Stimulated activated effector memory CD8-positive, alpha-beta T cell treated with anti-CD3 and anti-CD28 coated beads, Interleukin-12 subunit alpha, Interleukin-12 subunit beta, amount 100 ng/mL, for 72 hours (primary cell): ENCODE measurements at regions not wholly inside any gene's neighbourhood (a gene's known extent, or its start where the extent isn't known, plus 50 kb on each side); places are given as distances from the start of the nearest gene placed in this dataset.

ENCODE experiments used
- ATAC-seq: fragments of 150-1000 bp; cut with Tn5 transposase; 2 replicates; pipeline ENCODE4 v1.10.0; 2021
- DNase-seq, 2 donors: peaks; one replicate each; pipeline ENCODE4 v3.0.0; 2021 to 2022; ENCODE audit warnings: low spot score in 2 of 2
- H3K27ac Mint-ChIP-seq: one replicate; pipeline ENCODE4 v1.8.0; 2022; ENCODE audit warnings: mild to moderate bottlenecking, mixed read lengths
- H3K36me3 Mint-ChIP-seq: one replicate; pipeline ENCODE4 v1.8.0; 2022; ENCODE audit warnings: mild to moderate bottlenecking, mixed read lengths
- H3K4me1 Mint-ChIP-seq: one replicate; pipeline ENCODE4 v1.8.0; 2022; ENCODE audit warnings: mixed read lengths
- H3K4me3 Mint-ChIP-seq: one replicate; pipeline ENCODE4 v1.8.0; 2022; ENCODE audit warnings: mild to moderate bottlenecking, mixed read lengths
- H3K9me3 Mint-ChIP-seq: one replicate; pipeline ENCODE4 v1.8.0; 2022; ENCODE audit warnings: mixed read lengths

DNA sequence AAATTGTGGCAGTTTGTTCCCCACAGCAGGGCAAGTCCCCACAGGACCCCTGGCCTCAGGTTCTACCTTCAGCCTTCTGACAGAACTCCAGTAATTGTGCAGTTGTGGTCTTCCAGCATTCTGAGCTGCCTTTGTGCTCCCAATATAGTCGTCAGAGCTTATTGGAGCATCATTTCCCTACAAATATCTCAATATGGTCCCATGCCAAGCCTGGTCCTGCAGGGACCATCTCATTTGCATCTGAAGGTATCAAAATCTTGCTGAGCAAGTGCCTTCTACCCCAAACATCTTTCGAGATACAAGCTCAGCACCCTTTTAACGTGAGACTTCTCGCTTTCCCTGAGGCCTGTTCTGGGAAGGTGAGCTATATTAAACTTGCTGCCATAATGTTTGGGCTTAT lies 333.9 kb upstream of the CDH11 start:
- no peak for DNase-seq
- no peak overlapping the region for H3K27ac Mint-ChIP-seq
- no peaks in the 10 kb centered on the region for H3K4me1 Mint-ChIP-seq
- H3K4me3 Mint-ChIP-seq: no peak overlapping the region
- ATAC-seq: no peak
- no peaks in the 10 kb centered on the region for H3K36me3 Mint-ChIP-seq
- peaks cover 24% of the 10 kb centered on the region for H3K9me3 Mint-ChIP-seq

DNA sequence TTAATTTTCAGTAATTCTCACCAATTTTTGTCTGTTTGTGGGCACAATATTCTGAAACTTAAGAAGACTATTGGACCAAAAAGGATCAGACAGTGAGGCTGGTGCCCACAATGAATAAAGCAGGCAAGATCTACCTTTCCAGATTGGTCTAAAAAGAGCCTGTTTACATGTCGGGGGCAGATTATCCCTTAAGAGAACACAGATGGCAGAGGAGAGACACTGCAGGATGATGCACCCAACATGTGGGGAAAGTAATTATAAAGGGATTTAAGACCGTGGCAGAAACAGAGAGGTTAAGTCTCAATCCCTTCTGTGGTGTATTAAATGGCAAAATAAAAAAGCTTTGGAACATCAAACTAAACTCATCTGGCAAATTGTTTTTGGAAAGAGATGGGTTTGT lies 331.8 kb upstream of the CDH11 start:
- H3K4me3 Mint-ChIP-seq: no peak overlapping the region
- no peak for ATAC-seq
- H3K4me1 Mint-ChIP-seq: no peaks in the 10 kb centered on the region
- DNase-seq: no peak
- peaks cover 27% of the 10 kb centered on the region for H3K9me3 Mint-ChIP-seq
- H3K27ac Mint-ChIP-seq: no peak overlapping the region
- H3K36me3 Mint-ChIP-seq: no peaks in the 10 kb centered on the region

DNA sequence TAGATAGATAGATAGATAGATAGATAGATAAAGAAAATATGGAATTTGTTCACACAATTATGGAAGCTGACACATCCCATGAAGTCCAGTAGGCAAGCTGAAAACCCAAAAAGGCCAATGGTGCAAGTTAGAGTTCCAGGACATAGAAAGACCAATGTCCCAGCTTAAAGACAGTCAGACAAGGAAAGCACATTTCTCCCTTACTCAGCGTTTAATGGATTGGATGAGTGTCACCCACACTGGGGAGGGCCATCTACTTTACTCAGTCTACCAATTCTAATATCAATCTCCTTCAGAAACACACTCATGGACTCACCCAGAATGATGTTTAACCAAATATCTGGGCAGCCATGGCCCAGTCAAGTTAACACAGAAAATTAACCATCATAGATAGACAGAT lies 327.7 kb upstream of the CDH11 start:
- Mint-ChIP-seq H3K27ac (no peak overlapping the region), H3K4me3 (no peak overlapping the region), H3K9me3 (peaks cover 34% of the 10 kb centered on the region), H3K36me3 (no peaks in the 10 kb centered on the region), H3K4me1 (no peaks in the 10 kb centered on the region)
- no peak for ATAC-seq
- no peak for DNase-seq

DNA sequence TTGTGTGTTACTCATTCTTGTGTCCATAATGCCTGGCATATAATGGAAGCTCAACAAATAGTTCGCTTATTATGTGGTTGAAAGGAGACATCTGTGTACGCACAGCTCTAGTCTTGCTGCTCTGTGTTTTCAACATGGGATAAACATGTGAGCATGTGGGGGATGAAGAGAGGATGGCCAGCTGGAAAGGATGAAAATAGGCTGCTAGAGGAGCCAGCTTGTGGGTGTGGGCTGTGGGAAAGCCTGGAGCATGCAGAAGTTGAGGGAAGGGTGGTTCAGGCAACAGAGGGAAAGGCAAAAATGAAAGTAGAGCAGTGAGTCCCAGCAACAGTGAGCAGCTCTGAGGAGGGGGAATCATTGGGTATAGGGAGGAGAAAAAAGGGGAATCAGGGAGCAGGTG lies 324.6 kb upstream of the CDH11 start:
- H3K36me3 Mint-ChIP-seq: no peaks in the 10 kb centered on the region
- no peak overlapping the region for H3K4me3 Mint-ChIP-seq
- no peak overlapping the region for H3K27ac Mint-ChIP-seq
- no peaks in the 10 kb centered on the region for H3K4me1 Mint-ChIP-seq
- DNase-seq (no peak), ATAC-seq (no peak)
- H3K9me3 Mint-ChIP-seq: peaks cover 26% of the 10 kb centered on the region

DNA sequence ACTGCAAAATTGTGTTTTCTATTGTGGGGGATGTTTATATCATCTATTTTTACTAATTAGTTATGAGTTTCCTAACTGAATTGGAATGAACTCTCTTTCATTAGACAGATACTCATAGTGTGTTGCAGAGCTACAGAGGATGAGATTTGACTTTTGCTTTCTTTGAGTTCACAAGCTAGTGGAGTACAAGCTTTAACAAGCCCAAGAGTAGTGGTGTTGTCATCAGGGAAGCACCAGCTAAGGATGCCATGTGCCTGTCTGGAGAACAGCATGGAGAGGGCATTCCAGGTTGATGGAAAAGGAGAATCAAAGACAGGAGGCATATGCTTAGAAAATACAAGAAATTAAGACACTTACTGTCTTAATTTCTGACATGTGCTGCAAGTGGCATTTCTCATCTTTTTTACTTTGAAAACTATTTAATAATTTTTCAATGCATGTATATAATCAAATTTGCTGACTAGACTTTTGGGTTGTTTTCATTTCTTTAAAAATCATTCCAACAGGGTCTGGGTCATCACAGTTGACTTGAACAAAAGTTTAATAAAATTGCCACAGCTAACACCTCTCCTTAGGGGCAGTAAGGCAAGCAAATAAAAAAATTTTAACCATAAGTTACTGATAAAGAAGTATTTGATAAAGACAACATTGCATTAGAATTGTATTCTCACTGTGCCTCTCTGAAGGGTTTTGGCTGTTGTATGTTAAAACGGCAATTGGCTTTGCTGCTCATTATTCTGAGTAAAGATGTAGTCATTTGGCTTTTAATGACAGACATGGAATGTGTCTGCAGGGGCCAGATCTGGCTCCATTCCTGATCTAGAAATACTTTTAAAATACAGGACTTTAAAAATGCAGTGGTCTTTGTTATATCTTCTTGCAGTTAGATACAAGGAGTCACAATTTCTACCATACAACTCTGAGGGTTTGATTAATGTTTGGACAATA lies 323.7 kb upstream of the CDH11 start:
- no peaks in the 10 kb centered on the region for H3K4me1 Mint-ChIP-seq
- no peak overlapping the region for H3K4me3 Mint-ChIP-seq
- ATAC-seq (no peak), DNase-seq (no peak)
- H3K27ac Mint-ChIP-seq: no peak overlapping the region
- H3K36me3 Mint-ChIP-seq: no peaks in the 10 kb centered on the region
- H3K9me3 Mint-ChIP-seq: peaks cover 30% of the 10 kb centered on the region

DNA sequence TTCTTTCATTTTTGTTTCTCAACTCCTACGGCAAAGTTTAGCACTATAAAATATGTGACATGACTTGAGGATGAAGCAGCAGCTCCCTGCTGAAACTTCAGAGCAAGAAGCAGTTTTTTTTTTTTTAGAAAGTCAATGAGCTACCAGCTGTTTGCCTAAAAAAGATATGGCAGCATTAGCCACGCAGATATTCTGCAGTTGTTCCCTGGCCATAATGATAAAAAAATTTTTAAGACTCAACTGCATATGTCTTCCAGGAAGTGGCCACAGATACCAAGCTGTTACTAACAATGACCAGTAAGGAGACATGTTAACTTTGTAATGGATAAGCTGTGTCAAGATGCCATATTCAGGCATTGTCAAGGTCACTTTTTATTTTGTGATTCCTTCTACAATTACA lies 319.6 kb upstream of the CDH11 start:
- no peak overlapping the region for H3K27ac Mint-ChIP-seq
- DNase-seq: no peak
- peaks cover 18% of the 10 kb centered on the region for H3K9me3 Mint-ChIP-seq
- no peak for ATAC-seq
- no peak overlapping the region for H3K4me3 Mint-ChIP-seq
- H3K36me3 Mint-ChIP-seq: no peaks in the 10 kb centered on the region
- no peaks in the 10 kb centered on the region for H3K4me1 Mint-ChIP-seq

DNA sequence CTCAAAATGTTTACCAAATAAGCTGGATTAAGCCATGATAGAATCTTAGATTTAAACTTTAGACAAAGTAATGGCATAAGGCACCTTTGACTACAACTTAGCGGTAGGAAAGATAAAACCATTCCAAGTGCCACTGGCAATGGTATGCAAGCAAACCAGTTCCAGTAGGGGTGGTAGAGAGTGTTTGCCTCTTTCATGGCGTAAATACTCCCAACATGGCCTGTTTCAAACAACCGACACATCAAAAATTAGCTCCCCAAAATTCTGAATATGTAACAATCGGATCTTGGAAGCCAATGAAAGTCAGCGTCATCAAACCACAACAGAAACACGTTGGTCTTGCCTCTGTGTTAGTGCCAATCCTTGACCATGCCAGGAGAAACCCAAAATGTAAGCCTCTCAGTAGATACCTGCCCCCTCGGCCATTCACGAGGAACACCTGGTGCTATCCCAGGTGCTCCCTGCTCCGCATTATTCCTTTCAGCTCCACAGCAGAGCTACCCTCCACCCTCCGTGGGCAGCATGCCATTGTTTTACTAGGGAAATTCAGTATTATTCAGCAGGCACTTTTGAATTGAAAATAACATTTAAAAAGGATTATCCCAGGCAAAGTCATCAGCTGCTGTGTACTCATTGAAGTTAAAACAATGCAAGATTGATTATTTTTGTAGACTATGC lies 307.8 kb upstream of the CDH11 start:
- Mint-ChIP-seq H3K4me1 (no peaks in the 10 kb centered on the region), H3K36me3 (no peaks in the 10 kb centered on the region), H3K27ac (no peak overlapping the region), H3K9me3 (peaks cover 17% of the 10 kb centered on the region), H3K4me3 (no peak overlapping the region)
- no peak for ATAC-seq
- DNase-seq: no peak

DNA sequence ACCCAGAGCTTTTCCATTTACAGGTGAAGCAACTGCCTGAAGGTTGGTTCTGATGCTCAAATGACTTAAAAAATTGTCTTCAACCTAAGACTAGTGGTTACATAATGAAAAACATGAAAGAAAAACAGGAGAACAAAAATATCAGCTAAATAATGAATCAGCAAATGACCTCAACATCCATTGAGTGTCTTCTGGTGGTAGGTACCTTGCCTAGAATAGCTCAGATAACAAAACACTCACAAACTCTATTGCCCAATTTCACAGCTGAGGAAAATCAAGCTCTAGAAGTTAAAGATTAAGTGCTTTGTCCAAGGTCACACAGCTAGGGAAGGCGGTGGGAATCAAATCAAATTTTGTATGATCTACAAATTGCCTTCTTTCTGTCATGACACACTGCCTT lies 304.6 kb upstream of the CDH11 start:
- Mint-ChIP-seq H3K4me1 (no peaks in the 10 kb centered on the region), H3K4me3 (no peak overlapping the region), H3K9me3 (peaks cover 21% of the 10 kb centered on the region), H3K27ac (no peak overlapping the region), H3K36me3 (no peaks in the 10 kb centered on the region)
- DNase-seq (no peak), ATAC-seq (no peak)

DNA sequence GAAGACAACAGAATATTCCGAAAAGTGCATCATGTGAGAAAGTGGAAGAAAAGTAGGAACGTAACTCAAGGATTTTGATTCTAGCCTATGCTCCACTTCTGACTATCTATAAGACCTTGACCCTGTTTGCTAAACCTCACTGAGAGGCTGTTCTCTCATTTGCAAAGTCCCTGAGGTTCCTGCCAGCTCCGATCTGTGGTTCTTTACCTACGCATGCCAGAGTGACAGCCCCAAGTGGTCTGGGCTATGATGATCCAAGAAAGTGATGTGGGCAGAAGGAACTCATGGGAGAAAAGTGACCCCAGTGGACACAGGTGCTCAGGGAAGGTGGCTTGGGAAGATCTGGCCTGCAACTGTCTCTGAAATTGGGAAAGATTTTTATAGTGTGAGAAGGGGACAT lies 301.1 kb upstream of the CDH11 start:
- Mint-ChIP-seq H3K36me3 (no peaks in the 10 kb centered on the region), H3K4me1 (no peaks in the 10 kb centered on the region), H3K27ac (no peak overlapping the region), H3K9me3 (peaks cover 18% of the 10 kb centered on the region), H3K4me3 (no peak overlapping the region)
- DNase-seq (no peak), ATAC-seq (no peak)

DNA sequence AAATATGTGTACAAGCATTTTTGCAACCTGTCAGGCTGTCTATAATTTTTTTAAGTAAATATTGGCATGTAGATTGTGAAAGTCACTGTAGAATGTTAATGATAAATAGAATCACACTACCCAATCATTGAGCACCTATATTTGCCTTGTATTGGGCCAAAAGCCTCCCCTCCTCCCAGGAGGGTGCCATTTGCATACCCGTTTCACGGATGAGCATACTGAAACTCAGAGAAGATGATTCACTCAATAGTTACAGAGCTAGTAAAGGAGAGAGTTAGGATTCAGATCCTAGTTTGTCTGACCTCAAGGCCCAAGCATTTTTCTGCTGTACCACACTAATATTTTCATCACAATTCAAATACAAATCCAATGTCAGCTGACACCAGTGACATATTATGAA lies 299.7 kb upstream of the CDH11 start:
- H3K27ac Mint-ChIP-seq: no peak overlapping the region
- ATAC-seq: no peak
- H3K9me3 Mint-ChIP-seq: peaks cover 20% of the 10 kb centered on the region

DNA sequence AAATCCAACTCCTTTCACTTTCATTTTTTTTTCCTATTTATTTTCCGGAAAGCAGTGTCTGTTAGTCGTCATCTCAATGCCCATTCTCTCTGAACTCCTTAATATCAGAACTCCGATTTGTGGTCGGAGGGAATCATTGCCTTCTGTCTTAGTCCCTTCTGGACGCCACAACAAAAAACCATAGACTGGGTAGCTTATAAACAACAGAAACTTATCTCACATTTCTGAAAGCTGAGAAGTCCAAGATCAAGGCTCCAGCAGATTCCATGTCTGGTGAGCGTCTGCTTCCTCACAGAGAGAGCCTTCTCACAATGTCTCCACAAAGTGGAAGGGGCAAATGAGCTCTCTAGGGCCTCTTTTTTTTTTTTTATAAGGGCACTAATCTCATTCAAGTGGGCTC lies 296.6 kb upstream of the CDH11 start:
- no peaks in the 10 kb centered on the region for H3K4me1 Mint-ChIP-seq

More for the DNA sequence above, 299.7 kb upstream of the CDH11 start:
- Mint-ChIP-seq H3K4me1 (no peaks in the 10 kb centered on the region), H3K36me3 (no peaks in the 10 kb centered on the region), H3K4me3 (no peak overlapping the region)
- DNase-seq: no peak

DNA sequence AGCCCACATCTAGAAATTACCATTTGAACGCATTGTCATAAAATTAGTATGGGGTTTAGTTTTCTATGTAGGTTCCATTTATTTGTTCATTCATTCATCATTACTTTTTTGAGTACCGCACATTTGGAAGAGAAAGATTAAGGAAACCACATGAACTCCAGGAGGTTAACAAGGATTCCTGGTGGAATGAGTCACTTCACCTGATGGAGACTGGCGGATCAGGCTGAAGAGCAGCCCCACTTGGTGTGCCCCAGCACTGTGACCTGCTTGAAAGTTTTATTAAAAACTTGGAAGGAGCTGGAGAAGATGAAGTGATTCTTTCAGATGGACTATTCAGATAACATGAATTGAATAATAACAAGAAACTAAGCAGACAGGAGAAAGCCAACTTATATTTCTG lies 293.6 kb upstream of the CDH11 start:
- no peak overlapping the region for H3K4me3 Mint-ChIP-seq
- no peak overlapping the region for H3K27ac Mint-ChIP-seq
- H3K36me3 Mint-ChIP-seq: no peaks in the 10 kb centered on the region
- DNase-seq (no peak), ATAC-seq (no peak)
- no peaks in the 10 kb centered on the region for H3K4me1 Mint-ChIP-seq
- H3K9me3 Mint-ChIP-seq: peaks cover 15% of the 10 kb centered on the region

More for the DNA sequence above, 296.6 kb upstream of the CDH11 start:
- DNase-seq (no peak), ATAC-seq (no peak)
- Mint-ChIP-seq H3K27ac (no peak overlapping the region), H3K4me3 (no peak overlapping the region), H3K36me3 (no peaks in the 10 kb centered on the region), H3K9me3 (peaks cover 15% of the 10 kb centered on the region)

DNA sequence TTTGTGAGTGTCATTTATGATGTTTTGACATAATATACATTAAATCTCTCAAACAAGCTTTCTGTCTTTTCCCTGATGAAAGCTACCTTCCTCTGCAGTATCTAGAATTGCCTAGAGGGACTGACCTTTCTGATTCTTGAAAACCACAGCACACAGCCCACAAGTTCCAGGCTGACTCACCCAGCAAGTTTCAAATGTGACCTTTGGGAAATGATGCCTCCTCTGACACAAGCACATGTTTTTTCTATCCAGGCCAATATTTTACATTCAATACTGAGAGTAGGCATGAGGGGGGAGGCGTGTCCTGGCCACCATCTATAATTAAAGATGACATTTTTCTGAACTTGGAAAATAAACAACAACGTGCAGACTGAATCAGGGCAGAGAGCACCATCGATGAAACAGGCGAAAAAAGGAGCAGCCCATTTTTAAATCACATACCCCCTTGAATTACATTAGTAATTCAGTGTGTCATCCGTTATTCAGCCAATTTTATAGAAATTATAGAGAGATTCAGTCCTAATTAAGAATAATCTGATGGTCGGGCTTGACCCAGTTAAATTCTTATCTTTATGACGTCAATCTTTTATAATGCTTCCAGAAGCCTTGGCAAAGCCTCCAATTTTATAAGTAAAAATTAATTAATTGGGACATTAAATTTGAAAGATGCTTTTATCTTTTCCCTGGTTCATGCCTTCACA lies 292.6 kb upstream of the CDH11 start:
- Mint-ChIP-seq H3K4me3 (no peak overlapping the region), H3K36me3 (no peaks in the 10 kb centered on the region), H3K27ac (no peak overlapping the region), H3K9me3 (peaks cover 15% of the 10 kb centered on the region), H3K4me1 (no peaks in the 10 kb centered on the region)
- ATAC-seq (no peak), DNase-seq (no peak)

DNA sequence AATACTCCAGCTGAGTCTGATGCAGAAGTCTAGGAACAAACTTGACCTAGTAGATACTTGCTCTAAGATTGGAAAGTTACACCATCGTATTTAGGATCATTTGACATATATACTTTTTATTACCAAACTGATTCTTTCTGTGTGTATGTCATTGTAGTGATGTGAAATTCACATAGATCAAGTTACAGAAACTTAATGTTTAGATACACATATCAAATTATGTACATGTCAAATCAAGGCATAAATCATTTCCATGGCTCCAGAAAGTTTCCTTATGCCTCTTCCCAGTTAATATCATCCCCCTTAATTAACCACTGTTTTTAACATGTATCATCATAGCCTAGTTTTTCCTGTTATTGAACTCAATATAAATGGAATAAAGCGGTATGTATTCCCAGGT lies 292.0 kb upstream of the CDH11 start:
- no peak for ATAC-seq
- H3K36me3 Mint-ChIP-seq: no peaks in the 10 kb centered on the region
- no peak for DNase-seq
- peaks cover 11% of the 10 kb centered on the region for H3K9me3 Mint-ChIP-seq
- H3K4me1 Mint-ChIP-seq: no peaks in the 10 kb centered on the region
- H3K27ac Mint-ChIP-seq: no peak overlapping the region
- no peak overlapping the region for H3K4me3 Mint-ChIP-seq

DNA sequence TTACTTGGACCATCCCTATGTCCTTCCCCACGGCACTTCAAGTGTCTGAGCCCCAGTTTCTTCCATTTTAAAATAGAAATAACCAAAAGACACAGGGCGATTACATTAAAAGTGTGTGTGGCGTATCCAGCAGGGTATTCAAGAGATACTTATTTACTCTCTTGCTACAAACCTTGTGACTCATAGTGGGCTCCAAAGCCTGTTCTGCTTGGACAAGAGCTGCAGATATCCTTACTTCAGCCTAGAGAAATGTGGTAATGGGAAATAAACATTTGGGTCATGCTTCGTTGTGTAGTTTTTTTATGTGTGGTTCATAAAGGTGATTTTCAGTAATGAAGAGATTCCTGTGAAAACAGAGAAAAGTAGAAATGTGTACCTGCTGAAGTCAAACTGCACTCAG lies 288.9 kb upstream of the CDH11 start:
- no peak for DNase-seq
- H3K4me3 Mint-ChIP-seq: no peak overlapping the region
- H3K27ac Mint-ChIP-seq: no peak overlapping the region
- no peak for ATAC-seq
- H3K36me3 Mint-ChIP-seq: no peaks in the 10 kb centered on the region
- peaks cover 15% of the 10 kb centered on the region for H3K9me3 Mint-ChIP-seq
- no peaks in the 10 kb centered on the region for H3K4me1 Mint-ChIP-seq

DNA sequence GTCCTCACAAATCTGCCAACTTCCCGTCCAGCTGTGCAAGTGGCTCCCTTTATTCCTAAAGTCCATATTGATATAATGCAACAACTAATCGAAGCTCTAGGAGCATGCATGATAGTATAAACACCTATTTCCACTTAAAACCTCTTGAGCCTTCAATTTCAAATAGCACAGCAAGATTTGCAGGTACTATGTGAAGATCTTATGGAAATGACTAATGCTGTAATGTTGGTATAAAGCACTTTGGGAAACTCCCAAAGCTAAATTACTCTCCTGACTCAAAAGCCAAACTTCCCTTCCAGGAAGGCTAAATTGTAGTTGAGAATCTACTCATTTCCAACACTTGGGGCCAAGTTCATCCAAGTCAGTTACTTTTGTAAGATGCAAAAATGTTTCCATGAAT lies 287.6 kb upstream of the CDH11 start:
- Mint-ChIP-seq H3K4me3 (no peak overlapping the region), H3K4me1 (no peaks in the 10 kb centered on the region), H3K27ac (no peak overlapping the region), H3K36me3 (no peaks in the 10 kb centered on the region), H3K9me3 (peaks cover 15% of the 10 kb centered on the region)
- DNase-seq: no peak
- no peak for ATAC-seq
